ENCODE measurements at regions not wholly inside any gene's neighbourhood (a gene's known extent, or its start where the extent isn't known, plus 50 kb on each side); places are given as distances from the start of the nearest gene placed in this dataset.

DNA sequence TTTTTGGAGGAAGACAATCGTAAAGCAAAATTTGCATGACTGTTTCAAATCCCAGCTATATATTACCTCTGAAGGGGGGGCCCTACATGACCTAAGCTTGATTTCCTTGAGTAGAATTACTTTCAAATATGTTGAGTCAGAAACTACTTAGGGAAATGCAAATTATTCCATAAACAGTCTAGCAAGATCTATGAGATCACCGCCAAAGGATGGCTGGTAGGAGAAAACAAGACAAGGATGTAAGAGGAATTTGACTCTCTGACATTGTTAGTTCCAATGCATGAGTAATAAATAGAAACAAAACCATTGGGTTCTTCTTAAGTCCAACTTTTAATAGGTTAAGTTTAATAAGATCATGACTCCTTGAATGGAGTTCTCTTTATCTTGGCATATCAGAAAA lies 561.4 kb downstream of the CDY2B start:
- TF ChIP-seq FOXA1 (IDR thresholded peaks at IDR 0.05) (no peak), TAF1 (conservative IDR thresholded peaks at IDR 0.05) (no peak), HNF4A (conservative IDR thresholded peaks at IDR 0.05) (no peak), FOXA2 (IDR thresholded peaks at IDR 0.05) (no peak), EGR1 (IDR thresholded peaks at IDR 0.05; ENCODE audit: low read depth in 2 of 2) (no peak), HNF4G (IDR thresholded peaks at IDR 0.05) (no peak), YY1 (IDR thresholded peaks at IDR 0.05) (no peak), RXRA (IDR thresholded peaks at IDR 0.05) (no peak), JUND (IDR thresholded peaks at IDR 0.05) (no peak), SP1 (IDR thresholded peaks at IDR 0.05) (no peak), NR2F2 (IDR thresholded peaks at IDR 0.05) (no peak)
- TF ChIP-seq, protein P1, sequence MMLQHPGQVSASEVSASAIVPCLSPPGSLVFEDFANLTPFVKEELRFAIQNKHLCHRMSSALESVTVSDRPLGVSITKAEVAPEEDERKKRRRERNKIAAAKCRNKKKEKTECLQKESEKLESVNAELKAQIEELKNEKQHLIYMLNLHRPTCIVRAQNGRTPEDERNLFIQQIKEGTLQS (IDR thresholded peaks at IDR 0.05): no peak
- TF ChIP-seq, protein P2, sequence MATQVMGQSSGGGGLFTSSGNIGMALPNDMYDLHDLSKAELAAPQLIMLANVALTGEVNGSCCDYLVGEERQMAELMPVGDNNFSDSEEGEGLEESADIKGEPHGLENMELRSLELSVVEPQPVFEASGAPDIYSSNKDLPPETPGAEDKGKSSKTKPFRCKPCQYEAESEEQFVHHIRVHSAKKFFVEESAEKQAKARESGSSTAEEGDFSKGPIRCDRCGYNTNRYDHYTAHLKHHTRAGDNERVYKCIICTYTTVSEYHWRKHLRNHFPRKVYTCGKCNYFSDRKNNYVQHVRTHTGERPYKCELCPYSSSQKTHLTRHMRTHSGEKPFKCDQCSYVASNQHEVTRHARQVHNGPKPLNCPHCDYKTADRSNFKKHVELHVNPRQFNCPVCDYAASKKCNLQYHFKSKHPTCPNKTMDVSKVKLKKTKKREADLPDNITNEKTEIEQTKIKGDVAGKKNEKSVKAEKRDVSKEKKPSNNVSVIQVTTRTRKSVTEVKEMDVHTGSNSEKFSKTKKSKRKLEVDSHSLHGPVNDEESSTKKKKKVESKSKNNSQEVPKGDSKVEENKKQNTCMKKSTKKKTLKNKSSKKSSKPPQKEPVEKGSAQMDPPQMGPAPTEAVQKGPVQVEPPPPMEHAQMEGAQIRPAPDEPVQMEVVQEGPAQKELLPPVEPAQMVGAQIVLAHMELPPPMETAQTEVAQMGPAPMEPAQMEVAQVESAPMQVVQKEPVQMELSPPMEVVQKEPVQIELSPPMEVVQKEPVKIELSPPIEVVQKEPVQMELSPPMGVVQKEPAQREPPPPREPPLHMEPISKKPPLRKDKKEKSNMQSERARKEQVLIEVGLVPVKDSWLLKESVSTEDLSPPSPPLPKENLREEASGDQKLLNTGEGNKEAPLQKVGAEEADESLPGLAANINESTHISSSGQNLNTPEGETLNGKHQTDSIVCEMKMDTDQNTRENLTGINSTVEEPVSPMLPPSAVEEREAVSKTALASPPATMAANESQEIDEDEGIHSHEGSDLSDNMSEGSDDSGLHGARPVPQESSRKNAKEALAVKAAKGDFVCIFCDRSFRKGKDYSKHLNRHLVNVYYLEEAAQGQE (IDR thresholded peaks at IDR 0.05): no peak
- TF ChIP-seq, protein P3, sequence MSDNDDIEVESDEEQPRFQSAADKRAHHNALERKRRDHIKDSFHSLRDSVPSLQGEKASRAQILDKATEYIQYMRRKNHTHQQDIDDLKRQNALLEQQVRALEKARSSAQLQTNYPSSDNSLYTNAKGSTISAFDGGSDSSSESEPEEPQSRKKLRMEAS (IDR thresholded peaks at IDR 0.05): no peak
- TF ChIP-seq, protein P4, sequence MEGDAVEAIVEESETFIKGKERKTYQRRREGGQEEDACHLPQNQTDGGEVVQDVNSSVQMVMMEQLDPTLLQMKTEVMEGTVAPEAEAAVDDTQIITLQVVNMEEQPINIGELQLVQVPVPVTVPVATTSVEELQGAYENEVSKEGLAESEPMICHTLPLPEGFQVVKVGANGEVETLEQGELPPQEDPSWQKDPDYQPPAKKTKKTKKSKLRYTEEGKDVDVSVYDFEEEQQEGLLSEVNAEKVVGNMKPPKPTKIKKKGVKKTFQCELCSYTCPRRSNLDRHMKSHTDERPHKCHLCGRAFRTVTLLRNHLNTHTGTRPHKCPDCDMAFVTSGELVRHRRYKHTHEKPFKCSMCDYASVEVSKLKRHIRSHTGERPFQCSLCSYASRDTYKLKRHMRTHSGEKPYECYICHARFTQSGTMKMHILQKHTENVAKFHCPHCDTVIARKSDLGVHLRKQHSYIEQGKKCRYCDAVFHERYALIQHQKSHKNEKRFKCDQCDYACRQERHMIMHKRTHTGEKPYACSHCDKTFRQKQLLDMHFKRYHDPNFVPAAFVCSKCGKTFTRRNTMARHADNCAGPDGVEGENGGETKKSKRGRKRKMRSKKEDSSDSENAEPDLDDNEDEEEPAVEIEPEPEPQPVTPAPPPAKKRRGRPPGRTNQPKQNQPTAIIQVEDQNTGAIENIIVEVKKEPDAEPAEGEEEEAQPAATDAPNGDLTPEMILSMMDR (IDR thresholded peaks at IDR 0.05; ENCODE audit: low read depth, low read length, missing input control): no peak
- no peak overlapping the region for H3K9ac ChIP-seq (ENCODE audit: low read depth in 1 of 2, low read length in 2 of 2)

DNA sequence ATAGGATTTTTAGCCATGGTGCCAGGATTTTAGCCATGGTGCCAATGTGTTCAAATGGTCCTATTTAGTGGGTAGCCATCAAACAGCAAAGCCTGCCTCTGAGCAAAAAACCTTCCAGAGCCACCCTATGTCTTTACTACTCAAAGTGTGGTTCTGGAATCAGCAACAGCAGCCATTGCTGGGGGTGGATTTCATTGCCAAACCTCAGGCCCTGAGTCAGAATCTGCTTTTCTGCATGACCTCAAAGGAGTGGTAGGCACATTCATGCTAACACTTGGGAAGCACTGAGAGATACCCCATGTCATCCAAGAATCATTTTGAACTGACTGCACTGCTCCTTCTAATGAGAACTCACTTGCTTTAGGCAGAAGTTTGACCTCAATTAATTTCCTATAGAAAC lies 603.0 kb downstream of the CDY2B start:
- no peak for TF ChIP-seq GABPA (IDR thresholded peaks at IDR 0.05 in 1 of 2, conservative IDR thresholded peaks at IDR 0.05 in 1 of 2)
- TF ChIP-seq RAD21 (IDR thresholded peaks at IDR 0.05): no peak
- no peak for TF ChIP-seq SP1 (IDR thresholded peaks at IDR 0.05)
- TF ChIP-seq, protein P2 (IDR thresholded peaks at IDR 0.05): no peak
- no peak for TF ChIP-seq HNF4A (conservative IDR thresholded peaks at IDR 0.05)
- no peak for TF ChIP-seq HNF4G (IDR thresholded peaks at IDR 0.05)
- no peak for TF ChIP-seq YY1 (IDR thresholded peaks at IDR 0.05)
- no peak for TF ChIP-seq FOXA2 (IDR thresholded peaks at IDR 0.05)
- TF ChIP-seq EGR1 (IDR thresholded peaks at IDR 0.05; ENCODE audit: low read depth in 2 of 2): no peak
- TF ChIP-seq TAF1 (conservative IDR thresholded peaks at IDR 0.05): no peak
- no peak for DNase-seq (ENCODE audit: low spot score)
- Histone ChIP-seq H3K27ac (ENCODE audit: low read depth in 1 of 2, low read length in 2 of 2) (no peak overlapping the region), H3K9me3 (ENCODE audit: control insufficient read depth in 4 of 4, low read length in 3 of 4) (no peaks in the 10 kb centered on the region), H3K9ac (ENCODE audit: low read depth in 1 of 2, low read length in 2 of 2) (no peak overlapping the region), H3K36me3 (ENCODE audit: control insufficient read depth in 4 of 4, insufficient read depth in 3 of 4, low read depth in 1 of 4, low read length in 3 of 4) (no peaks in the 10 kb centered on the region), H3K4me3 (ENCODE audit: low read depth in 1 of 3, low read length in 3 of 3) (no peak overlapping the region), H3K4me1 (ENCODE audit: control insufficient read depth in 4 of 4, insufficient read depth in 4 of 4, low read length in 3 of 4) (no peaks in the 10 kb centered on the region), H3K27me3 (ENCODE audit: control insufficient read depth in 4 of 4, insufficient read depth in 4 of 4, low read length in 3 of 4) (no peaks in the 10 kb centered on the region)

More for the DNA sequence above, 561.4 kb downstream of the CDY2B start:
- 85% methylated on average over 2 of the region's 2 CpGs for WGBS
- H3K27me3 ChIP-seq (ENCODE audit: control insufficient read depth in 4 of 4, insufficient read depth in 4 of 4, low read length in 3 of 4): no peaks in the 10 kb centered on the region
- H3K27ac ChIP-seq (ENCODE audit: low read depth in 1 of 2, low read length in 2 of 2): no peak overlapping the region
- no peak overlapping the region for H3K4me3 ChIP-seq (ENCODE audit: low read depth in 1 of 3, low read length in 3 of 3)
- H3K36me3 ChIP-seq (ENCODE audit: control insufficient read depth in 4 of 4, insufficient read depth in 3 of 4, low read depth in 1 of 4, low read length in 3 of 4): no peaks in the 10 kb centered on the region
- DNase-seq (ENCODE audit: low spot score): no peak
- no peaks in the 10 kb centered on the region for H3K9me3 ChIP-seq (ENCODE audit: control insufficient read depth in 4 of 4, low read length in 3 of 4)
- H3K4me1 ChIP-seq (ENCODE audit: control insufficient read depth in 4 of 4, insufficient read depth in 4 of 4, low read length in 3 of 4): no peaks in the 10 kb centered on the region

Data from liver (tissue), 8 donors.